ENCODE measurements at regions not wholly inside any gene's neighbourhood (a gene's known extent, or its start where the extent isn't known, plus 50 kb on each side); places are given as distances from the start of the nearest gene placed in this dataset.

- no peak for TF ChIP-seq CTCF (IDR thresholded peaks at IDR 0.05; ENCODE audit: low read depth, low read length)
- TF ChIP-seq POLR2A (IDR thresholded peaks at IDR 0.05; ENCODE audit: extremely low read depth, insufficient read length) = no peak
- no peak for TF ChIP-seq MAX (IDR thresholded peaks at IDR 0.05; ENCODE audit: low read depth, low read length)
- TF ChIP-seq MYC (IDR thresholded peaks at IDR 0.05; ENCODE audit: low read depth, low read length) = no peak
Observed at GRCh38 chr2:62593825-62594224, 87.8 kb upstream of the TMEM17 start.
